SKM-1 treated with dmso at 0.1 percent for 144 hours (cell line): ENCODE measurements at regions not wholly inside any gene's neighbourhood (a gene's known extent, or its start where the extent isn't known, plus 50 kb on each side); places are given as distances from the start of the nearest gene placed in this dataset.
"Not testable (repeated sequence)": the region's sequence is repeated elsewhere in the genome, so short reads cannot be mapped to it uniquely, and the experiment has no call there.

Experiments used
- DNase-seq: peaks from one replicate; lab custom pipeline; 2025; ENCODE audit not compliant: unreplicated experiment; lab: John Stamatoyannopoulos, UW

GRCh38 chrX:39678914-39679313 is 418.8 kb downstream of the BCOR start:
- no peak for DNase-seq

GRCh38 chrX:39679497-39680157 is 418.1 kb downstream of the BCOR start:
- no peak for DNase-seq

- no peak for DNase-seq
Observed at GRCh38 chrX:39681885-39682284, 415.9 kb downstream of the BCOR start.

GRCh38 chrX:39682778-39683177 is 415.0 kb downstream of the BCOR start:
- no peak for DNase-seq

- DNase-seq: no peak
Observed at GRCh38 chrX:39688219-39688575, 409.6 kb downstream of the BCOR start.

GRCh38 chrX:39688576-39689375 is 409.0 kb downstream of the BCOR start:
- no peak for DNase-seq

GRCh38 chrX:39689376-39690104 is 408.2 kb downstream of the BCOR start:
- no peak for DNase-seq

- DNase-seq: no peak
Observed at GRCh38 chrX:39690541-39691415, 407.0 kb downstream of the BCOR start.

GRCh38 chrX:39691724-39692123 is 406.0 kb downstream of the BCOR start:
- DNase-seq: no peak

- DNase-seq: no peak
Observed at GRCh38 chrX:39692796-39693195, 405.0 kb downstream of the BCOR start.

GRCh38 chrX:39693298-39693697 is 404.5 kb downstream of the BCOR start:
- DNase-seq: no peak

- DNase-seq: not testable (repeated sequence)
Observed at GRCh38 chrX:39702636-39703035, 395.1 kb downstream of the BCOR start.

GRCh38 chrX:39703307-39703706 is 394.5 kb downstream of the BCOR start:
- DNase-seq: no peak

- no peak for DNase-seq
Observed at GRCh38 chrX:39704590-39704989, 393.2 kb downstream of the BCOR start.

GRCh38 chrX:39705290-39705689 is 392.5 kb downstream of the BCOR start:
- DNase-seq: no peak

- DNase-seq: no peak
Observed at GRCh38 chrX:39709364-39709763, 388.4 kb downstream of the BCOR start.

GRCh38 chrX:39709812-39710211 is 387.9 kb downstream of the BCOR start:
- no peak for DNase-seq

GRCh38 chrX:39710776-39711175 is 387.0 kb downstream of the BCOR start:
- no peak for DNase-seq

- DNase-seq: no peak
Observed at GRCh38 chrX:39714471-39714870, 383.3 kb downstream of the BCOR start.

- no peak for DNase-seq
Observed at GRCh38 chrX:39716401-39716800, 381.4 kb downstream of the BCOR start.
